IPS-NIHi7 (cell line): ENCODE measurements at regions not wholly inside any gene's neighbourhood (a gene's known extent, or its start where the extent isn't known, plus 50 kb on each side); places are given as distances from the start of the nearest gene placed in this dataset.
A peak's percentile ranks its signal among the peaks of the same experiment; 100 is the strongest.

Source experiments
- DNase-seq: peaks from one replicate; pipeline ENCODE4 v3.0.0; 2012; ENCODE audit warnings: mixed read lengths; ENCODE audit errors: extremely low spot score

DNA sequence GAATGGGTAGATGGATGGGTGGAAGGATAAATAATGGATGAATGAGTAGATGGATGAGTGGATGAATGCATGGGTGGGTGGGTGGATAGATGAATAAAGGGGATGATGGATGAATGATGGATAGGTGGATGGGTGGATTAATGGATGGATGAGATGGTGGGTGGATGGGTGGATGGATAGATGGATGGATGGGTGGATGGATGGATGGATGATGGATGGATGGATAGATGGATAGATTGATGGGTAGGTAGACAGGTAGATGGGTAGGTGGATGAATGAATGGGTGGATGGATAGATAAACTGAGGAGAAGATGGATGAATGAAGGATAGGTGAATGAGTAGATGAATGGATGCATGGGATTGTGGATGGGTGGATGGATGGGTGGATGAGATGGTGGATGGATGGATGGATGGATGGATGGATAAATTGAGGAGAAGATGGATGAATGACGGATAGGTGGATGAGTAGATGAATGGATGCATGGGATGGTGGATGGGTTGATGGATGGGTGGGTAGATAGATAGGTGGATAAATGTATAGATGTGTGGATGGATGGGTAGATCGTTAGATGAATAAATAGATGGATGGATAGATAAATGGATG lies 331.3 kb downstream of the MN1 start:
- DNase-seq: no peak

DNA sequence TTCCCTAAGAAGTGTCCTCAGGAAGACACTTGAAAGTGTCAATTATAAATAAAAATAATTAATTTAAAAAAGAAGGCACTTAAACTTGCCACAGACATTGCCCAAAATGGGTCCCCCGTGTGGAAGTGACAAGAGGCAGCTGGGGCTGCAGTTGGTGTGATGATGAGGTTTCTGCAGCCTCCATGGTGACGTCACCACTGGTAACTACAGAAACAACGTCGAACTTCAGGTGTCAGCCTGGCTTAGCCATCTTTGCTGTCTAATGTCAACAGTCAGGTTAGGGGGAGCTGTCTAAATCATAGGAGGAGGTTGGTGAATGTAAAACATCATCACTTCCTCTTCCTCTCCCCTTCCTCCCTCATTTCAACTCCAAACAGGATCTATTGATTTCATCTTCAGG lies 328.6 kb downstream of the MN1 start:
- DNase-seq: no peak

DNA sequence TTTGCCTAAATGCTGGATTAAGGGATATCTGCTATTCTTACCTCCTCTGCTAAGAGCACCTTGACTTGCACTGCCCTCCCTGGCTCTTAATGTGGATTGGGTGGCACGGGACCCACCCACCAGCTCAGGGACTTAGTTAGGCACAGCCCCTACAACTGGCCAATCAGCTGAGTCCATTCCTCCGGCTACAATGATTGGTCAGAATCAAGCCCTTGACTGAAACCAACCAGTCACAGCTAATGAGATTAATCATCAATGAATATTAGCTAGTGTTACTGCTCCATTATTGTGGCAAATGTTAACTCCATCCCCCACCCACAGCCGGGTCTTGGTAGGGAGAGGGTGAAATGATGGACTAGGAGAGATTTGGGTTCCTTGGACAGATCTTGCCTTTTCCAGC lies 328.0 kb downstream of the MN1 start:
- DNase-seq: peak; percentile 36

DNA sequence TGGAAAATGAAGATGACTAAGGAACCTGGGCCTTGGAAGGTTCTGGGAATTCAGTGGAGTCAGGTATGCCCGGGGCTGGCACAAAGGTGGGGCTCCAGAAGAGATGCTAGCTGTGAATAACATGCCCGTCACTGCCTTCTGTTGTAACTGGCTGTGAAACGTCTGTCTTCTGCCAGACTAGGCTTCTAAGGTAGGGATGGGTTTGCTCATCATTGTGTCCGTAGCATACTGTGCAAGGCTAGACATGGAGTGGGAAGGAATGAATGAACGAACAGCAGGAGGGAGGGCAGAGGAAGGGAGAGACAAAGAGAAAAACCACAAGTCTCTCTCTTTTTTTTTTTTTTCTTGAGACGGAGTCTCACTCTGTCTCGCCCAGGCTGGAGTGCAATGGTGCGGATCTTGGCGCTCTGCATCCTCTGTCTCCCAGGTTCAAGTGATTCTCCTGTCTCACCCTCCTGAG lies 327.4 kb downstream of the MN1 start:
- no peak for DNase-seq

DNA sequence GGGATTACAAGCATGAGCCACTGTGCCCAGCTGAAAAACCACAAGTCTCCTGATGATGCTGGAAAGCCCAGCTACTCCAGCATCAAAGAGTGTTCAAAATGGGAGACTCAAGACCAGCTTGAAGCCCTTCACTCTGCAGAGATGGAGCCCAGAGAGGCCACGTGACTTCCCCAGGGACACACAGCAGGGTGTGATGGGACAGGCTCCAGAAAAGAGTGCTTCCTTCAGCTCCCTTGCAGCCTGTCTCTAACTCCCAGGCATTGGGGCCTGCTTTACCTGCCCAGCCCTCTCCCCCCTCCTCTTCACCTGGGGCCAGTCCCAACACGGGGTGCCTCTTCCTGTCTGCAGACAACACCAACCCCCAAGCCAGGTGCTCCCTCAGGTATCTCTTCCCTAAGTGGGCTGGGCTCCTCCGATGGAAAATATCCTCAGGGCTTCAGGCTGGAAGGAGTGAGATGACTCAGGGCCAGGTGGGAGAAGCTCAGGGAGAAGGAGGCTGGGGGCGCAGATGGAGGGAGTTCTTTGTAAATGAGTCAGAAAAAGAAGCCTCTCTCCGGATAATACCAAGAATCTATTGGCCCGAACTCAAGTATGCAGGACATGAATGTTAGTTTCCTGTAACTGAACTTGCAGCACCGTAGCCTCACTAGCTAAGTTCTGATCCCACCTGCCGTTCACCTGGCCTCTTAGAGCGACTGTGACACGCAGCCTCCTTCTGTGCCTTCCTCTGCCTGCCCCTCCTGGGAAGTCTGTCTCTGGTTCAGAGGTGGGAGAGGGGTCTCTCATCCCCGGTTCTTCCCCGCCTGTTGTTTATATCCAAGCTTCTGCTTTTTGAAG lies 326.6 kb downstream of the MN1 start:
- peak; percentile 78 for DNase-seq

DNA sequence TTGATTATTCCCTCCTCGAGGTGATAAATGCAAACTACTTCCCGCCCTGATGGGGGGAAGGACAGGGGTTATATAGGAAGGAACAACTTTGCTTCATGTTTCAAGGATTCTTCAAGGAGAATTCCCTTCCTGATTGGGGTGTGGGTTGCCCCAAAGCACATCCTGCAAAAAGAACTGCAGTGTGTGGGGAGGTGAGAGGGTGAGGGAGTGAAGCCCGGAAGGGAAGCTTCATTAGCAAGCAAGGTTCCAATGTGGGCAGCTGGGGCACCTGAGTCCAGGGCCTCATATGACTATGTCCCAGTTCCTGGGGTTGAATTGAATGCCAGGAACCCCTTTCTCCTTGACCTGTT lies 326.0 kb downstream of the MN1 start:
- no peak for DNase-seq

DNA sequence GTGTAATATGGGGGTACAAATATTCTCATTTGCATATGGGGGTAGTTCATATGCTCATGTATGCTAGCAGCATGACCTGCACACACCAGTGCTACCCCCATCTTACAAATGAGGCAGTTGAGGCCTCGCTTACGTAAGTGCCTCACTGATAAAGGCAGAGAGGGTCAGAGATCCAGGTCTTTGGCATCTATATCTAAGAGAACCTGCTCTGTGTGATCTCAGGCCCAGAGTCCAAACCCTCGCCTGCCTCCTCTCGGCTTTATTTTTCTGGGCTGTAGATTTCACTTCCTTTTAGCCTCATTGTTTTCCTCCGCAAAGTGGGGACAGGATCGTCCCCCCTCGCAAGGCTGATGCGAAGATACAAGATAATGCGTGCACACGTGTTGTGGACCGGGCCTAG lies 325.2 kb downstream of the MN1 start:
- no peak for DNase-seq

DNA sequence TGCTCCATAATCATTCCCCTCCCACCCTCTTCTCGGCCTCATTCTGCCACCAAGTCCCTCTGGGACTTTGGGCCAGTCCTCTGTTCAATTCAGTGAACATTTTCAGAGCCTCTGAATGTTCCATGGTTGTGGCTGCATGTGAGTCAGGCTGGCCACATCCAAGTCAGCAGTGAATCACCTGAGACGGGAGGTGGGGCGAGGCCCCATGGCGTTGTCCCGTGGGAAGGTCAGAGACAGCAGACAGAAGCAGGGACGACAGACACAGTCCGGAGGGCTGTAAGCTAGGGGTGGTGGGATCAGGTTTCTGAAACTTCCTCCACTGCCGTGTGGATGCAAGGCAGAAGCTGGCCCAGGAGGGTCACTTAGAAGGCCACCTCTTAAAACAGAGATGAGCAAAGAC lies 324.8 kb downstream of the MN1 start:
- peak; percentile 35 for DNase-seq

DNA sequence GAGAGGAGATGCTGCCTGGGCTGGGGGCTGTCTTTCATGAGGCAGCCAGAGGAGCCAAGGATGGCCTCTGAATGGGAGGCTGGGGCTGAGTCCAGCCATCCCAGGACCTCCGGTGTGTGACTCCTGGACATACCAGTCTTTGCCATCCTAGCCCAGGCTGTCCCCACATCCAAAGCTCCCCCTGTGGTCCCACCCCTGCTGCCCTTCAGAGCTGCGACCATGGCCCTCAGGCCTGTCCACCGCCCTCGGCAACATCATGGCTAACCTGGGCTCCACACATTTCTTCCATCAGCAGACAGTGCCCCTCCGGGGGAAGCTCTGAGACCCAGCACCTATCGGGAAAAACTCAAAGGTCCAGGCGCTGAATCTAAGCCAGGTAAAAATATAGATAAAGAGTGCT lies 324.4 kb downstream of the MN1 start:
- no peak for DNase-seq

DNA sequence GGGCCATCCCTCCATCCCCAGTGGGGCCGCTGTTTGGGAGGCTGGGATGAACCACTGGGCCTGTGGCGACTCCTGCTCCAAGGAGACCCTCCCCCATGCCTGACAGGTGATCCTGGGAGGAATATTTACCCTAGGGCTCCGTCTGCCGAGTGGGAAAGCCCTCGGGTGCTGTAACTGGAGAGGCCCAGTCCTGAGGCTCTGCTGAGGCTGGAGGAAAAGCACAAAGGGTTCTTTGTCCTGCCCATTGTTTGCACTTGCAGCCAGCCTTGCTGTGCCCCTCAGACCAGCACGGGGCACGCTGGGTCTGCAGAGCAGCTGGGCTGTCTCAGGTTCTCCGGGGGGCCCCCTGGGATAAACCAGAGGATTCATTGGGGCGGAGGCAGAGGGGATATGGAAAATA lies 321.1 kb downstream of the MN1 start:
- DNase-seq: peak; percentile 45

DNA sequence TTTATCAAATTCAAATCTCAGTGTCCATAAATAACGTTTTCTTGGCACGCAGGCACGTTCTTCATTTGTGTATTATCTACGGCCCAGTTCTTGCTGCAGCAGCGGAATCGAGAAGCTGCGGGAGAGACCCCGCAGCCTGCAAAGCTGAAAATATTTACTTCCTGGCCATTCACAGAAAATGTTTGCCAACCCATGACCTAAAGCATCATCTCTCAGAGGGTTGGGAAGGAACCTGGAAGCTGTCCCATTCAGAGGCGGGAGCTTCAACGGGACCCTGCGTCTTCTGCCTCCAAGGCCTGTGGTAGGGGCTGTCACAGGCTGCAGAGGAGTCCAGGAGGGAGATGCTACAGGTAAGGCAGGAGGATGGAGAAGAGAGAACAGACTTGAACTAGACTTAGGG lies 319.2 kb downstream of the MN1 start:
- DNase-seq: no peak

DNA sequence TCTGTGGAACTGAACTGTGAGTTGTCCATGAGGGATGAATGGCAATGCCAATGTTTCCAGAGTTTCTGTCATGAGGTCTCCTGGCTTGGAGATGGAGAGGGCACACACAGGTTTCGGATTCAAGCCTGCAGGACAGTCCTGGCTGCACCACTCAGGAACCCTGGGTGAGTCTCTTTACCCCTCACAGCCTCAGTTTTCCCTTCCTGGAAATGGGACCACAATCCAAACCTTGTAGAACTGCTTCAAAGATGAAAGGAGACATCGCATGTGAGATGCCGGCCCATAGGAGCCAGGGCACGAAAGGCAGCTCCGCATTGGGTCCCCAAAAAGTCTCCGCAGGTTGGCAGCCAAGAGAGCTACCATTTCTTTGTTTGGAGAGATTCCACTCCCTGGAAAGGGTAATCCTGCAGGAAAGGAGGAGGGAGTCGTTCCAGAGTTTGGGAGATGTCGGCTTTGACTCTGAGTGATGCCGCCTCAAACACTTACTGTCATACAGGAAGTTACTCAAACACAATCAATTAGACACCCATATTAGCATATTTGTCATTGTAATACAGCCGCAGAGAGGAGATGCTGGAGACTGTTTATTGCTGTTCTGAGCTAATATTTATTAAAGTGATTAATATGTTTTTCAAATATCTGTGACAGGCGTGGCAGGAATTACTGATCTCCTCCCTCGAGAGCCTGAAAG lies 318.3 kb downstream of the MN1 start:
- DNase-seq: no peak

DNA sequence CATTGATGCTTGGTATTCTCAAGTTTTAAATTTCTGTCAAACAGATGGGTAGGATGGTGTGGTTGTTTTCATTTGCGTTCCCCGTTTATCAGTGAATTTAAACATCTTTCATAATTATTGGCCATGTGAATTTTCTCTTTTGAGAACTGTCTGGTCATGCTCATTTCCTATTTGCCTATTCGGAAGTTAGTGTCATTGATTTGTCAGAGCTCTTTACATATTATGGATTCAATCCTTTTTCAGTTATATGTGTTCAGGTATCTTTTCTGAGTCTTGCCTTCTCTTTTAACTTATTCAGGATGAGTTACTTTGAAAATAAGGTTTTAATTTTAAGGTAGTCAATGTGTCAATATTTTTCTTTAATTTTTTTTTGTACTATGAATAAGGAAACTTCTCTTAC lies 315.7 kb downstream of the MN1 start:
- DNase-seq: no peak

DNA sequence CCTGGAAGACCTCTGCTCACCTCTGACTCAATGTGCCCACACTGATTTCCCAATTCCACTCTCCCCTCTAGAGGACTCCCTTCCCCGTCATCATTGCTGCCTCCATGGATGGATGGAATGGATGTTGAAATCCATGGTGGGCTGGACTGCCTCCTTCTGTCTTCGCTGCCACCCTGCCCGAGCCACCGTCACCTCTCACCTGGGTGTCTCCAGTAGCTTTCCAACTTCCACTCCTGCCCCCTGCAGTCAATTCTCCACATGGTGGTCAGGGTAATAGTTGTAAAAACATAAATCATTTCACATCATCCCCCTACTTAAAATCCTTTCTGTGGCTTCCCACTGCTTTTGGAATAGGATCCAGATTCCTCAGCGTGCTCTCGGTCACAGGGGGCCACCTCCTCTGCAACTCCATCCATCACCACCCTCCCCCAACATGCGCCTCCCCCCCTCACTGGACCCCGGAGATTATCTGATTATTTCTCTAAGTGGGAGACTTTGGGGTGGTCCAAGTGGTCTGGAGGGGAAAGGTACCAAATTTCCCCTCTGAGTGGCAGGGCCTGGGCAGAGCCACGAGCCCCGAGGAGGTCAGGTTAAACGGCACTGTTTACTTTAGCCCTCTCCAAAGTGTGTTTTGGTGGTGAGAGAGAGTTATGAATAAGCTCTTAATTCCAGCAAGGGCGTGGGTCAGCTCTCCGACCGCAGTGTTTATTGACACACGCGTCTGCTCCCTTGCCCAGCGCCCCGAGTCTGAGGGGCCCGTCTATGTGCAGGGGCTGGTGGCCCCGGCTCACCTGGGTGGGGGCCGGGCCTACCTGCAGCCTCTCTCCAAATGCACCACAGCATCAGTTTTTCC lies 313.7 kb downstream of the MN1 start:
- DNase-seq: no peak

DNA sequence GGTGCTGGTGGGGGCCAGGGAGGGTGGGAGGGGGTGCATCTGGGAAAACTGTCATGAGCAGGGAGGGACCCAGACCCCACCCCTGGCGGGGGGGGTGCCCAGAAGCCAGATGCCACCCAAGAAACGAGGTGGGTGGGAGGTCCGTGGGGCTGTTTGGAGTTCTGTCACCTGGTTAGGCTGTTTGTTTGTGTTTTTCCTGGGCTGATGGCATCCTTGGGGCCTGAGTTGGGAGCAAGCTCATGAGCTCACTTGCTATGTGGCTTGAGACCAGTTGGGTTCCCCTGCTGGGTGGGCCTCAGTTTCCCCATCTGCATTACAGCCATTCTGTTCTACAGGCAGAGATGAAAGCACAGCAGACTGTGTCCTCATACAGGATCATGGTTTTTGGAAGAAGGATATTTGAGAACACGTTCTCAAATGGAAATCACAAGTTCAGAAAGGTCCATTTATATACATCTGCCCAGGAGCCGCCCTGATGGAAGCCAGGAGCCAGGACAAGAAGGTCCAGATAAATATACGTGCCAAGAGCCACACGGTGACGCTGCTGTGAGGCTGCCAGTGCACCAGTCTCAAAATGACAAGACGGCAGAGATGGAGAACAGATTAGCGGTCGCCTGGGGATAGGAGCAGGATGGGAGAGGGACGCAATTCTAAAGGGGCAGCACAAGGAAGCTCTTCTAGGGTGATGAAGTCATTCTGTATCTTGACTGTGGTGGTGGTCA lies 312.9 kb downstream of the MN1 start:
- no peak for DNase-seq

DNA sequence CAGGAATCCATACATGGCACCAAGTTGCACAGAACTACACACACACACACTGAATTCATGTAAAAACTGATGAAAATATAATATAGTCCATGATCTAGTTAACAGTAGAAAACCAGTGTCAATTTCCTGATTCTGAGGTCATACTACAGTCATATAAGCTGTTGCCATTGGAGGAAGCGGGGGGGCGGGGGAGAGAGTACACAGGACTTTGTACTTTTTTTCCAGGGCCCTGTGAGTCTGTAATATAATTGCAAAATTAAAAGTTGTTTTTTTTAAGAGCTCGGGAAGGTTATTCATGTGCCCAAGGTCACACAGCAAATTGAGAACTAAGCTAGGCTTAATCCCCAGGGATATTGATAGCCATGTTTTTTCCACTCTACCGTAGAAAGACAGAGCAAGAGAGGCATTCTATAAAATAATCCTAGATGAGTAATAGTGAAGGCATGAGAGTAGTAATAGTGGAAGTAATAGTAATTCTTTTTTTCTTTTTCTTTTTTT lies 312.3 kb downstream of the MN1 start:
- no peak for DNase-seq

DNA sequence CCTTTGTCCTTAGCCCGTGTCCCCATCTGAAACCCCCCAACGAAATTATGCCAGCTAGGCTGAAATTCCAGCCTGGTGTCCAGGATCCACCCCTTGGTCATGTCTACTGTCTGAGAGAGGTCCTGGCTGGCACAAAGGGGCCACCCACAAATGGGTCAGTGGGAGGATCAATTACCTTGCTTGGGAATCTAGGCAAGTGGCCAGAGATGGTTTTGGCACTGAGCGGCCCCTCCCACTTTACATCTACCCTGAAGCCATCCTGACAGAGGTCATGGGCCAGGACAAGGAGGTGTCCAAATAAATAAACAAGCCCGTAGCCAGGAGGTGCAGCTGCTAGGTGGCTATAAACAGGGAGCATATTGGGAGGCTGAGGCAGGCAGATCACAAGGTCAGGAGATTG lies 311.5 kb downstream of the MN1 start:
- DNase-seq: no peak

DNA sequence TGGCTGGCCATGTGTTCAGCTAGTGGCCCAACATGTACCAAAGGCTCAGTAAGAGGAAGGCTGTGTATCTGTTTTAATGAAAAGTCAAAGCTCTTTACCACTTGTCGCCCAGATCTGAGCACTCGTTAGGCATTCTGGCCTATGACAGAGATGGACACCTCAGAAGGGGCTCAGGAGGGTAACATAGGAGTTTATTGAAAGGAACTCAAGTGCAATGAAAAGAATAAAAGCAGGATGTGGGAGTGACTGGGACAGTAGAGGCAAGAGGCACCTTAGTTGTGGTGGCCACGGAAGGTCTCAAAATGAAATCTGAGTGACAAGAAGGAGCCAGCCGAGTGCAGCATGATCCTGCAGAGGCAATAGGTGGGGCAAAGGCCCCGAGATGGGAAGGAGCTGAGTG lies 309.7 kb downstream of the MN1 start:
- no peak for DNase-seq

DNA sequence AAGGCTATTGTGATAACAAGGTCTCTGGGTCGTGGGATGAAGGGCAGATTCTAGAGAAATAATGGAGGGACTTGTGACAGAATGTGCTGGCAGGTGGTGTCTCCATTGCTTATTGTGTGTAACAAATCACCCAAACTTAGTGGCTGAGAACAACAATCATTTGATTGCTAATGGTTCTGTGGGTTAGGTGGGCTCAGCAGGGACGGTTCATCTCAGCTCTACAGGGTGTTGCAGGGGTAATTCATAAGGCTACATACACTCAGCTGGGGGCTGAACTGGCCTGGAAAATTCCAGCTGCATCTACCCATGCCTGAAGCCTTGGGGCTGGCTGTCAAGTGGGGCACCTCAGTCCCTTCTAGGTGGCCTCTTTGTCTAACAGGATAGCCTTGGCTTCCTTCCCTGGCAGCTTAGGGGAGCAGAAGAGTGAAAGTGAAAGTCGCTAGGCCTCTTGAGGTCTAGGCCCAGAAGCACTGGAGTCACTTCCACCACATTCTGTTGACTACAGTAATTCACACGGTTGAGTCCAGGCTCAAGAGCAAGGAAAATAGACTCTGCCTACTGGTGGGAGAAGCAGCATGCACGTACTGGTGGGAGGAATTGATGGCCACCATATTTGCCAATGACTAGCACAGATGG lies 308.9 kb downstream of the MN1 start:
- no peak for DNase-seq

DNA sequence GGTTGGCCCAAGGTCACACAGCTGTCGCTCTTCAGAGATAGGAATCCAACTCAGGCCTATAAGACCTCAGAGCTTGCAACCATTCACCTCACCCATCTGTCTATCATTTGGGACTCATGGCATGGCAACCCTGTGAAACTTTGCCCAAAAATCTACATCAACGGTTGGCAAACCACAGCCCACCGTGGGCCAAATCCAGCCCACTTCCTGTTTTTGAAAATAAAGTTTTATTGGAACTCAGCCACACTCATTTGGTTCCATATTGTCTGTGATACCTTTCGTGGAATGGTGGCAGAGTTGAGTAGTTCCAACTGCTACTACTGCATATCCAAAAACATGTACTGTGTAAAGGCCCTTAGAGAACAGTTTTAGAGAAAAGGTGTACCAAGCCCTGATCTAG lies 307.8 kb downstream of the MN1 start:
- DNase-seq: no peak

DNA sequence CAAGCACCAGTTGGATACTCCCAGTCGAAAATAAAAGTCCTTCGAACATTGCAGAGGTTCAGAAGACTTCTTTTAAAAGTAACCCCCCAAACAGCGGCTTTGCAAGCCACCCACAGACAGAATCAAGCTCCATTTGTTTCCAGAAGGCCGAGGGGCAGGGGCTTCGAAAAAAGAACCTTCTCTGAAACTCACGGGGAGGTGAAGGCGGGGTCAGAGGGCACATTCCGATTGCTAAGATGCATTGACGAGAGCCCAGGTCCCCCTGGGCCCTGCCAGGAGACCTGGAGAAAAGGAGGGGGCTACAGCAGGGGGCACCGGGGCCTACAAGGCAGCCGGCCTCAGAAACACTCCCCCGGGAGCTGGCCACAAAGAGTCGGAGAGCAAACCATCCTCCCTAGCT lies 306.8 kb downstream of the MN1 start:
- peak; percentile 41 for DNase-seq
